Adipocyte (in vitro differentiated cells): ENCODE measurements at regions not wholly inside any gene's neighbourhood (a gene's known extent, or its start where the extent isn't known, plus 50 kb on each side); places are given as distances from the start of the nearest gene placed in this dataset.
A peak's percentile ranks its signal among the peaks of the same experiment; 100 is the strongest.
"Not testable (repeated sequence)": the region's sequence is repeated elsewhere in the genome, so short reads cannot be mapped to it uniquely, and the experiment has no call there.

Experiments
- DNase-seq: peaks from one replicate; pipeline ENCODE4 v3.0.0-alpha.2; 2015; ENCODE audit warnings: low read depth
- H3K27me3 ChIP-seq: replicated peaks from 2 replicates; pipeline ENCODE4 v1.7.0; 2013; ENCODE audit warnings: mild to moderate bottlenecking, low read length, moderate library complexity; ENCODE audit not compliant: control insufficient read depth, insufficient read depth
- H3K36me3 ChIP-seq: 2 replicates; pipeline ENCODE4 v1.7.0; 2013; ENCODE audit warnings: low read length, mild to moderate bottlenecking, moderate library complexity; ENCODE audit not compliant: control insufficient read depth, insufficient read depth, severe bottlenecking
- H3K4me1 ChIP-seq: 2 replicates; pipeline ENCODE4 v1.7.0; 2013; ENCODE audit warnings: mild to moderate bottlenecking, low read length, moderate library complexity; ENCODE audit not compliant: control insufficient read depth, insufficient read depth
- H3K4me3 ChIP-seq: 2 replicates; pipeline ENCODE4 v1.7.0; 2013; ENCODE audit warnings: mild to moderate bottlenecking, low read length, moderate library complexity
- H3K9ac ChIP-seq: 2 replicates; pipeline ENCODE4 v1.7.0; 2013; ENCODE audit warnings: mild to moderate bottlenecking, low read length, moderate library complexity
- H3K9me3 ChIP-seq: 2 replicates; pipeline ENCODE4 v1.7.0; 2013; ENCODE audit warnings: mild to moderate bottlenecking, low read length, moderate library complexity; ENCODE audit not compliant: control insufficient read depth

DNA sequence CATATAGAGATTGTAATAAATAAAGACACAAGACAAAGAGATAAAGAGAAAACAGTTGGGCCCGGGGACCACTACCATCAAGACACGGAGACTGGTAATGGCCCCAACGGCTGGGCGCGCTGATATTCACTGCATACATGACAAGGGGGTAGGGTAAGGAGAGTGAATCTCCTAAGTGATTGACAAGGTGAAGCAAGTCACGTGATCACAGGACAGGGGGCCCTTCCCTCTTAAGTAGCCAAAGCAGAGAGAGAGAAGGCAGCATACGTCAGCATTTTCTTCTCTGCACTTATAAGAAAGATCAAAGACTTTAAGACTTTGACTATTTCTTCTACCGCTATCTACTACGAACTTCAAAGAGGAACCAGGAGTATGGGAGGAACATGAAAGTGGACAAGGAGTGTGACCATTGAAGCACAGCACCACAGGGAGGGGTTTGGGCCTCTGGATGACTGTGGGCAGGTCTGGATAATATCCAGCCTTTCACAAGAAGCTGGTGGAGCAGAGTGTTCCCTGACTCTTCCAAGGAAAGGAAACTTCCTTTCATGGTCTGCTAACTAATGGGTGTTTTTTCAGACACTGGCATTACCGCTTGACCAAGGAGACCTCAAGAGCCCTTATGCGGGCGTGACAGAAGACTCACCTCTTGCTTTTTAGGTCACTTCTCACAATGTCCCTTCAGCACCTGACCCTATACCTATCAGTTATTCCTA is 75.6 kb downstream of the MRPL39 start:
- not testable (repeated sequence) for H3K9me3 ChIP-seq, H3K4me3 ChIP-seq, DNase-seq, H3K36me3 ChIP-seq, H3K9ac ChIP-seq, H3K27me3 ChIP-seq, H3K4me1 ChIP-seq

GRCh38 chr21:25528515-25528914 is 78.8 kb downstream of the MRPL39 start:
- H3K4me3 ChIP-seq = no peak overlapping the region
- H3K27me3 ChIP-seq = no peaks in the 10 kb centered on the region
- H3K36me3 ChIP-seq = no peaks in the 10 kb centered on the region
- H3K4me1 ChIP-seq = no peaks in the 10 kb centered on the region
- no peak overlapping the region for H3K9ac ChIP-seq
- H3K9me3 ChIP-seq = peaks cover 4% of the 10 kb centered on the region
- no peak for DNase-seq

GRCh38 chr21:25518491-25518911 is 88.8 kb downstream of the MRPL39 start:
- no peaks in the 10 kb centered on the region for H3K27me3 ChIP-seq
- H3K9me3 ChIP-seq = peaks cover 8% of the 10 kb centered on the region
- H3K4me1 ChIP-seq = no peaks in the 10 kb centered on the region
- H3K9ac ChIP-seq = no peak overlapping the region
- peak; percentile 40 for DNase-seq
- H3K36me3 ChIP-seq = no peaks in the 10 kb centered on the region
- H3K4me3 ChIP-seq = no peak overlapping the region

DNA sequence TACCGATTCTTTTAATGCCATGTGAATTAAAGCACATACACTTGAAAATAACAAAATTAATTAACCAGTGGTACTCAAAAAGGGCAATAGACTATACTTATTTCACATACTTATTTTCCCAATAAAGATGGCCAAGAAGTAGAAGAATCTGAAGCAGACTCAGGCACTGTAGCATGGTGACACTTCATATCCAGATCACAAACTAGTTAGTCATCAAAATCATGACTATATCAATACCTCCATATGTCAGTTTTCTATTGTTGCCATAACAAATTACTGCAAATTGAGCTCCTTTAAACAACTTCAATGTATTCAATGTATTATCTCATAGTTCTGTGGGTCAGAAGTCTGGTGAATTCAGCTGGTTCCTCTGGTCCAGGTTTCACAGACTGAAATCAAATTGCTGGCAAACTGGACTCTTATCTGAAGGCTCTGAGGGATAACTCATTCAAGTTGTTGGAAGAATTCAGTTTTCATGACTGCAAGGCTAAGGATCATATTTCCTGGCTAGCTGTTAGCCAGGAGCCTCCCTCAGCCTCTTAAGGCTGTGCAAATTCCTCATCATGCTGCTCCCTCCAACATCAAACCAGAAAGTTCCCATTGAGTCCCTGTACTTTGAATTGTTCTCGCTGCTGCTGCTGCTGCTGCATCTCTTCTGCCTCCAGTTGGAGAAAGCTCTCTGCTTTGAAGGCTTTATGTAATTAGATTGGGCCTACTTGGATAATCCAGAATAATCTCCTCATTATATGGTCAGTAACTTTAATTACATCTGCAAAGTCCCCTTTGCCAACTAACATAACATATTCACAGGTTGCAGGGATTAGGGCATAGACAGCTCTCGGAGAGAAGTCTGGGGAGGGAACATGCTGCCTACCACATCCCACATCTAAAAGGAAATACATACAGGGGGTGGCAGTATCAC is 91.5 kb downstream of the MRPL39 start:
- DNase-seq = peak; percentile 76
- H3K9ac ChIP-seq = no peak overlapping the region
- H3K4me1 ChIP-seq = no peaks in the 10 kb centered on the region
- H3K36me3 ChIP-seq = no peaks in the 10 kb centered on the region
- no peak overlapping the region for H3K4me3 ChIP-seq
- no peaks in the 10 kb centered on the region for H3K27me3 ChIP-seq
- H3K9me3 ChIP-seq = peaks cover 1% of the 10 kb centered on the region

DNA sequence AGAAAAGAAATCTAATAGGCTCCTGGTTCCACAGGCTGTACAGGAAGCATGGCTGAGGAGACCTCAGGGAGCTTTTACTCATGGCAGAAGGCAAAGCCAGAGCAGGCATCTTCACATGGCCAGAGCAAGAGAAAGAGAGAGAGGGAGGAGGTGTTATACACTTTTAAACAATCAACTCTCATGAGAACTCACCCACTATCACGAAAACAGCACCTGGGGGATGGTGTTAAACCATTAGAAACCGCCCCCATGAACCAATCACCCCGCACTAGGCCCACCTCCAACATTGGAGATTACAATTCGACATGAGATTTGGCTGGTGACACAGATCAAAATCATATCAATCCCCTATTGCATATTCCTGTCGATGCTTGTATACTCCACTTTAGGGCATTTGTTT is 93.5 kb downstream of the MRPL39 start:
- Histone ChIP-seq H3K36me3 (no peaks in the 10 kb centered on the region), H3K4me3 (no peak overlapping the region), H3K4me1 (no peaks in the 10 kb centered on the region), H3K9me3 (no peaks in the 10 kb centered on the region), H3K9ac (no peak overlapping the region), H3K27me3 (no peaks in the 10 kb centered on the region)
- DNase-seq = no peak

GRCh38 chr21:25512095-25513081 is 94.9 kb downstream of the MRPL39 start:
- Histone ChIP-seq H3K27me3 (no peaks in the 10 kb centered on the region), H3K9ac (no peak overlapping the region), H3K36me3 (no peaks in the 10 kb centered on the region), H3K9me3 (no peaks in the 10 kb centered on the region), H3K4me3 (no peak overlapping the region), H3K4me1 (peaks cover 7% of the 10 kb centered on the region)
- no peak for DNase-seq

- no peak for DNase-seq
- Histone ChIP-seq H3K4me1 (peaks cover 15% of the 10 kb centered on the region), H3K4me3 (no peak overlapping the region), H3K27me3 (no peaks in the 10 kb centered on the region), H3K36me3 (no peaks in the 10 kb centered on the region), H3K9ac (no peak overlapping the region), H3K9me3 (no peaks in the 10 kb centered on the region)
These were observed 97.4 kb downstream of the MRPL39 start for GRCh38 chr21:25509862-25510261.

DNA sequence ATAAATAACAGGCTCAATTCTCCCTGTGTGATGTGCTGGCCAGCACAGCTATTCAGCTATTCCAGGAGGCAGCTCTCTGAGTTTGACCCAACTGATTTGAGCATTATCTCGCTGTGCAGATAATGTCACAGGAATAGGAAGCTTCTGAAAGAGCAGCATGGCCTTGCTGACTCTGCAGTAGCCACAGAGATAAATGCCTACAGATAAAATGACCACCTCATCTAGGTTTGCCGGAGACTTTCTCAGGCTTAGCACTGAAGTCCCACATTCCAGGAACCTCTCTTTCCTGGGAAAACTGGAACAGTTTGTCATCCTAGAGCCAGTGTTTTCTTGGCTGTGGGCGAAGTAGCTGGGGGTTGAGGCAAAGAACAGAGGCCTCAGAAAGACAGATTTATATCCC is 98.9 kb downstream of the MRPL39 start:
- Histone ChIP-seq H3K36me3 (no peaks in the 10 kb centered on the region), H3K9ac (no peak overlapping the region), H3K9me3 (no peaks in the 10 kb centered on the region), H3K27me3 (no peaks in the 10 kb centered on the region), H3K4me1 (peaks cover 15% of the 10 kb centered on the region), H3K4me3 (no peak overlapping the region)
- DNase-seq = no peak

- H3K36me3 ChIP-seq = no peaks in the 10 kb centered on the region
- peak; percentile 32 for DNase-seq
- H3K9me3 ChIP-seq = no peaks in the 10 kb centered on the region
- H3K27me3 ChIP-seq = no peaks in the 10 kb centered on the region
- no peak overlapping the region for H3K9ac ChIP-seq
- no peak overlapping the region for H3K4me3 ChIP-seq
- H3K4me1 ChIP-seq = peaks cover 15% of the 10 kb centered on the region
These were observed 99.8 kb downstream of the MRPL39 start for GRCh38 chr21:25507522-25507921.

DNA sequence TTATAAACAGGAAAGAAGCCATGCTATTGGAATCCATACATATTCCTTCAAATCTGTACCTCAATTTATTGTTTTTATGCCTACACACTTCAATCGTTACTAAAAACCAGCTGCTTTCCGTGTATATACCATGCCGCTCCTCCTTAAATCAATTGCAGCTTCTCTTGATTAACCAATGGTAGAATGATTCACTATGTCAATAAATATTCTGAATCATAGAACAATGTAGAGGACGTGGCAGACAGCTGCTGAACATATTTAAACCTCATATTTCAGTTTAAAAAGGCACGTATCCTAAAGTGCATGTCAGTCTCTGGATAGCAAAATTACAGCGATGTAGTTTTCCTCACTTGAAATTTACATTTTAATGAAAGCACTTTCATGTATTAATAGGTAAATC is 100.4 kb downstream of the MRPL39 start:
- Histone ChIP-seq H3K4me1 (peaks cover 15% of the 10 kb centered on the region), H3K9me3 (no peaks in the 10 kb centered on the region), H3K27me3 (no peaks in the 10 kb centered on the region), H3K4me3 (no peak overlapping the region), H3K36me3 (no peaks in the 10 kb centered on the region), H3K9ac (no peak overlapping the region)
- DNase-seq = peak; percentile 87

DNA sequence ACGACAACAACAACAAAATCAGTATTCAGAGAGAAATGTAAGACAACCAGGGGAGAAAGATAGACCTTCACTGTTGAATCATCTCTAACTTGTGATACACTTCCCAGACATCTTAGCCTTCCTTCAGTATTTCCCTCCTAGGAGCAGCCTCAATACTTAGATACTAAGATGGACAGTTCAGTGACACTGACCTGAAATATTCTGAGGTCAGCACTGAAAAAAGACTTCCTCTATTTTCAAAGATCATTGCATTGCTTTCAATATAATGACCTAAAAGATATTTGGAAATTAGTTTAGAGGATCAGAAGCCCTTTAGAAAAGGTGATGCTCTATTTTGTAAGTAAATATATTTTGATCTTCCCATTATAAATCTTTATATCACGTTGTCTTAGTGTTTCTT is 101.0 kb downstream of the MRPL39 start:
- H3K36me3 ChIP-seq = no peaks in the 10 kb centered on the region
- no peaks in the 10 kb centered on the region for H3K9me3 ChIP-seq
- H3K4me1 ChIP-seq = peaks cover 15% of the 10 kb centered on the region
- no peak overlapping the region for H3K9ac ChIP-seq
- no peaks in the 10 kb centered on the region for H3K27me3 ChIP-seq
- no peak for DNase-seq
- H3K4me3 ChIP-seq = no peak overlapping the region
